Fibroblast of lung (primary cell): ENCODE measurements at regions not wholly inside any gene's neighbourhood (a gene's known extent, or its start where the extent isn't known, plus 50 kb on each side); places are given as distances from the start of the nearest gene placed in this dataset.
A peak's percentile ranks its signal among the peaks of the same experiment; 100 is the strongest.

Experiments used
- DNase-seq, 2 donors: peaks; one replicate each; pipeline versions ENCODE4 v3.0.0 to v3.0.0-alpha.2; 2010; ENCODE audit warnings: low read depth in 2 of 2
- H2AFZ ChIP-seq: 2 replicates; pipeline ENCODE4 v1.5.1; 2012; ENCODE audit warnings: low read length, control low read depth, inconsistent platforms
- H3K27ac ChIP-seq: 2 replicates; pipeline ENCODE4 v1.5.1; 2011; ENCODE audit warnings: low read length, control low read depth; ENCODE audit not compliant: insufficient read depth
- H3K27me3 ChIP-seq: 2 replicates; pipeline ENCODE4 v1.5.1; 2011; ENCODE audit warnings: mild to moderate bottlenecking, low read length; ENCODE audit not compliant: control insufficient read depth, insufficient read depth
- H3K36me3 ChIP-seq: 2 replicates; pipeline ENCODE4 v1.5.1; 2011; ENCODE audit warnings: low read length; ENCODE audit not compliant: control insufficient read depth, insufficient read depth
- H3K4me1 ChIP-seq: 2 replicates; pipeline ENCODE4 v1.5.1; 2011; ENCODE audit warnings: low read length; ENCODE audit not compliant: control insufficient read depth, insufficient read depth; ENCODE audit errors: extremely low read depth
- H3K4me2 ChIP-seq: 2 replicates; pipeline ENCODE4 v1.5.1; 2011; ENCODE audit warnings: low read length, control low read depth; ENCODE audit not compliant: insufficient read depth; ENCODE audit errors: extremely low read depth
- H3K4me3 ChIP-seq, 4 experiments: fragments of 200-600 bp in 1 of 4; sonication (generic) in 1 of 4; replicated peaks in 1 of 4; 2 replicates each; pipeline ENCODE4 v1.5.1; 2011 to 2016; ENCODE audit warnings: low read length in 4 of 4, low read depth in 3 of 4, mild to moderate bottlenecking in 3 of 4, control low read depth in 2 of 4, inconsistent platforms in 1 of 4, mixed read lengths in 1 of 4; ENCODE audit not compliant: insufficient read depth in 1 of 4; ENCODE audit errors: control extremely low read depth in 1 of 4
- H3K79me2 ChIP-seq: 2 replicates; pipeline ENCODE4 v1.5.1; 2012; ENCODE audit warnings: mild to moderate bottlenecking, low read length, inconsistent platforms; ENCODE audit not compliant: control insufficient read depth, insufficient read depth
- H3K9ac ChIP-seq: 2 replicates; pipeline ENCODE4 v1.5.1; 2011; ENCODE audit warnings: mild to moderate bottlenecking, low read length, control low read depth; ENCODE audit not compliant: insufficient read depth
- H3K9me3 ChIP-seq: 2 replicates; pipeline ENCODE4 v1.5.1; 2012; ENCODE audit warnings: low read depth, low read length; ENCODE audit not compliant: control insufficient read depth, insufficient read depth
- H4K20me1 ChIP-seq: 2 replicates; pipeline ENCODE4 v1.5.1; 2011; ENCODE audit warnings: low read length; ENCODE audit not compliant: control insufficient read depth, insufficient read depth; ENCODE audit errors: extremely low read depth
- EZH2 ChIP-seq: IDR thresholded peaks from 2 replicates; pipeline ENCODE4 v1.5.1; 2012; ENCODE audit warnings: low read length, control low read depth, mild to moderate bottlenecking; ENCODE audit errors: missing control alignments
- TF ChIP-seq, protein P1 (sequence below), 2 donors: IDR thresholded peaks in 1 of 2; conservative IDR thresholded peaks in 1 of 2; 1 replicate in 1 of 2; 2 replicates in 1 of 2; pipeline ENCODE4 v1.5.1; 2011 to 2012; ENCODE audit warnings: low read length in 2 of 2, control low read depth in 1 of 2, inconsistent platforms in 1 of 2, low read depth in 1 of 2, mild to moderate bottlenecking in 1 of 2

DNA sequence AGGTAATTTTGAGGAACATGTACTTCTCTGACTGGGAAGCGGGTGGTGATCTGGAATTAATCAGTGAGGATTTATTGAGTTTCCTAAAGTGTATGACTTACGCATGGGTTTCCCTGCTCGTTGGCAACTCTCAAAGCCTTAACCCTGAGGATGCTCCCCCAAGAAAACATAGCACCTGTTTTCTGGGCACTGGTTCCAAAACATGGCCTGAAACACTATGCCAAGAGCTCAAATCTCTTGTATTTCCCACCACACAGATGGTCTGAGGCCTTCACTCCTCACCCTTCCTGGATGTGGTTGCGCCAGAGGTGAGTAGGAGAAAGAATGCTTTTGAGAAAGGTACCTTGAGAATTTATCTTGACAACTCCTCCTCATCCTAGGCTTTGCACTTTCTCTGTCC lies 250.4 kb downstream of the FZD1 start:
- H3K36me3 ChIP-seq = no peaks in the 10 kb centered on the region
- H4K20me1 ChIP-seq = no peaks in the 10 kb centered on the region

DNA sequence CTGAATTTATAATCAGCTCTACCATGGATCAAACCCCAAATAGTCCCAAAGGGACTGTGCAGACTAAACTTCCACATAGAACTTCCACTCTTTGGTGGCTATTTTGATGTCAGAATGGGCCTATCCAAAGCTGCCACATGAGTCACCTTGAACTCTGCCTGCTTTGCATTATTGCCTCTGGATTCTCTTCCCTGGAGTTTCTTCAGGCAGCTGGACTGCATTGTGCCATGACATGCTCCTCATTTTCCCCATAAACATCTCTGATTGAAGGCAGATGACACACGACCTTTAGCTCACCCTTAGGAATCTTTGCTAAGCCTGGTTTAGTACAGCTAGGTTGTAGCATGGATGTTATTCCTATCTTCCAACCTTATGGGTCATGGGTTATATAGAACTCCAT lies 251.7 kb downstream of the FZD1 start:
- no peaks in the 10 kb centered on the region for H3K79me2 ChIP-seq
- no peak overlapping the region for H3K27ac ChIP-seq
- no peaks in the 10 kb centered on the region for H3K4me1 ChIP-seq
- no peaks in the 10 kb centered on the region for H3K9me3 ChIP-seq
- no peak for DNase-seq
- TF ChIP-seq, protein P1, sequence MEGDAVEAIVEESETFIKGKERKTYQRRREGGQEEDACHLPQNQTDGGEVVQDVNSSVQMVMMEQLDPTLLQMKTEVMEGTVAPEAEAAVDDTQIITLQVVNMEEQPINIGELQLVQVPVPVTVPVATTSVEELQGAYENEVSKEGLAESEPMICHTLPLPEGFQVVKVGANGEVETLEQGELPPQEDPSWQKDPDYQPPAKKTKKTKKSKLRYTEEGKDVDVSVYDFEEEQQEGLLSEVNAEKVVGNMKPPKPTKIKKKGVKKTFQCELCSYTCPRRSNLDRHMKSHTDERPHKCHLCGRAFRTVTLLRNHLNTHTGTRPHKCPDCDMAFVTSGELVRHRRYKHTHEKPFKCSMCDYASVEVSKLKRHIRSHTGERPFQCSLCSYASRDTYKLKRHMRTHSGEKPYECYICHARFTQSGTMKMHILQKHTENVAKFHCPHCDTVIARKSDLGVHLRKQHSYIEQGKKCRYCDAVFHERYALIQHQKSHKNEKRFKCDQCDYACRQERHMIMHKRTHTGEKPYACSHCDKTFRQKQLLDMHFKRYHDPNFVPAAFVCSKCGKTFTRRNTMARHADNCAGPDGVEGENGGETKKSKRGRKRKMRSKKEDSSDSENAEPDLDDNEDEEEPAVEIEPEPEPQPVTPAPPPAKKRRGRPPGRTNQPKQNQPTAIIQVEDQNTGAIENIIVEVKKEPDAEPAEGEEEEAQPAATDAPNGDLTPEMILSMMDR (conservative IDR thresholded peaks at IDR 0.05 in 1 of 2, IDR thresholded peaks at IDR 0.05 in 1 of 2; ENCODE audit: low read depth in 1 of 2, low read length in 2 of 2) = no peak
- TF ChIP-seq EZH2 = no peak
- no peaks in the 10 kb centered on the region for H3K27me3 ChIP-seq
- H3K4me2 ChIP-seq = no peak overlapping the region
- no peak overlapping the region for H2AFZ ChIP-seq
- H3K4me3 ChIP-seq = no peak overlapping the region
- no peak overlapping the region for H3K9ac ChIP-seq
- no peaks in the 10 kb centered on the region for H4K20me1 ChIP-seq
- H3K36me3 ChIP-seq = no peaks in the 10 kb centered on the region

More for the DNA sequence above, 250.4 kb downstream of the FZD1 start:
- H3K9ac ChIP-seq = no peak overlapping the region
- no peaks in the 10 kb centered on the region for H3K9me3 ChIP-seq
- H3K27me3 ChIP-seq = no peaks in the 10 kb centered on the region
- TF ChIP-seq, protein P1 (conservative IDR thresholded peaks at IDR 0.05 in 1 of 2, IDR thresholded peaks at IDR 0.05 in 1 of 2; ENCODE audit: low read depth in 1 of 2, low read length in 2 of 2) = no peak
- no peak for TF ChIP-seq EZH2
- H3K4me3 ChIP-seq = no peak overlapping the region
- no peaks in the 10 kb centered on the region for H3K4me1 ChIP-seq
- no peak for DNase-seq
- no peak overlapping the region for H3K4me2 ChIP-seq
- H3K79me2 ChIP-seq = no peaks in the 10 kb centered on the region
- H2AFZ ChIP-seq = no peak overlapping the region
- no peak overlapping the region for H3K27ac ChIP-seq

DNA sequence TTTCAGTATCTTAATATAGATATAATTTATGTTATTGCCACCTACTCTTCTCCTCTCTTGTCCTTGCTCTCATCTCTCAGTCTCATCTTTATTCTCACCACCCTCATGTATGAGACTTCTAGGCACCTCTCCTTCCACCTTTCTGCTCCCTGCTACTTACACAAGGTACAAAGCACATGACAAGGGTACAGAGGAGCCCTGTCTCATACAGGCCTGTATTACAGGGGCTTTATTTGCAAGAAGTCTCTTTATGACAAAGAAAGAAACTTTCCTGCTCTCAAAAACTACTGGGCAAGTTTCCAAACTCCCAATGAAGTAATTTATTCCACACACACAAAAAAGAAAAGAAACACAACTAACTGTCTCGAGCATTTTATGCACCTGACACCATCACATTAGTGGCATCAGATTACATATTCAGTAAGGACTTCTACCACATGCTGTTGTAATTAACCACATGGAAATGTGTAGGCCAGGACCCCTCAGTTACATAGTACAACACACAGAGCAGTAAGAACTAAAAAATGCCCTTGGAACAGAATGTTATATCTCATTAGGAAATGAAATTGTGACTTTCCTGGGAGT lies 253.1 kb downstream of the FZD1 start:
- Histone ChIP-seq H3K27ac (no peak overlapping the region), H3K79me2 (no peaks in the 10 kb centered on the region), H3K27me3 (no peaks in the 10 kb centered on the region), H3K4me2 (no peak overlapping the region), H3K36me3 (no peaks in the 10 kb centered on the region), H3K4me1 (no peaks in the 10 kb centered on the region), H4K20me1 (no peaks in the 10 kb centered on the region), H3K4me3 (no peak overlapping the region), H2AFZ (no peak overlapping the region), H3K9ac (no peak overlapping the region), H3K9me3 (no peaks in the 10 kb centered on the region)
- no peak for TF ChIP-seq EZH2
- TF ChIP-seq, protein P1 (conservative IDR thresholded peaks at IDR 0.05 in 1 of 2, IDR thresholded peaks at IDR 0.05 in 1 of 2; ENCODE audit: low read depth in 1 of 2, low read length in 2 of 2) = no peak
- DNase-seq = peak in 1 of 2 donors; percentile 69
